Hepatocyte (in vitro differentiated cells): ENCODE measurements at regions not wholly inside any gene's neighbourhood (a gene's known extent, or its start where the extent isn't known, plus 50 kb on each side); places are given as distances from the start of the nearest gene placed in this dataset.

Experiments used
- CTCF ChIP-seq: fragments of 200-600 bp; sonication (generic); IDR thresholded peaks from 2 replicates; pipeline ENCODE4 v1.5.1; 2016; ENCODE audit warnings: antibody characterized with exemption, mild to moderate bottlenecking; ENCODE audit not compliant: poor library complexity
- EZH2 ChIP-seq: fragments of 200-600 bp; sonication (generic); IDR thresholded peaks from 2 replicates; pipeline ENCODE4 v1.6.1; 2016; ENCODE audit warnings: antibody characterized with exemption, mild to moderate bottlenecking, borderline replicate concordance
- EZH2phosphoT487 ChIP-seq: fragments of 200-600 bp; sonication (generic); IDR thresholded peaks from one replicate; pipeline ENCODE4 v1.6.1; 2018; ENCODE audit warnings: antibody characterized with exemption, mild to moderate bottlenecking, low read depth, moderate library complexity; ENCODE audit not compliant: unreplicated experiment, severe bottlenecking

- TF ChIP-seq CTCF (no peak), EZH2phosphoT487 (no peak), EZH2 (no peak)
Measured at GRCh38 chr9:93860694-93861658, 94.2 kb downstream of the BARX1 start.
